Renal pelvis (tissue), 1 donor: ENCODE measurements at regions not wholly inside any gene's neighbourhood (a gene's known extent, or its start where the extent isn't known, plus 50 kb on each side); places are given as distances from the start of the nearest gene placed in this dataset.

ENCODE experiments used
- DNase-seq: peaks from one replicate; pipeline ENCODE4 v3.0.0-alpha.2; 2013

GRCh38 chr14:98701377-98701776 lies 570.6 kb downstream of the BCL11B start:
- DNase-seq: no peak

- DNase-seq: no peak
Measured at GRCh38 chr14:98704441-98704840, 567.6 kb downstream of the BCL11B start.

GRCh38 chr14:98705871-98706300 lies 566.1 kb downstream of the BCL11B start:
- no peak for DNase-seq

GRCh38 chr14:98707522-98707921 lies 564.5 kb downstream of the BCL11B start:
- DNase-seq: no peak

- DNase-seq: no peak
Measured at GRCh38 chr14:98708555-98708954, 563.4 kb downstream of the BCL11B start.

GRCh38 chr14:98711453-98711852 lies 560.5 kb downstream of the BCL11B start:
- no peak for DNase-seq

GRCh38 chr14:98714626-98715425 lies 557.2 kb downstream of the BCL11B start:
- DNase-seq: no peak

- no peak for DNase-seq
Measured at GRCh38 chr14:98716133-98716532, 555.9 kb downstream of the BCL11B start.

GRCh38 chr14:98721061-98721460 lies 550.9 kb downstream of the BCL11B start:
- DNase-seq: no peak

GRCh38 chr14:98724734-98725133 lies 547.3 kb downstream of the BCL11B start:
- no peak for DNase-seq

- no peak for DNase-seq
Measured at GRCh38 chr14:98725191-98725590, 546.8 kb downstream of the BCL11B start.

- no peak for DNase-seq
Measured at GRCh38 chr14:98725676-98726075, 546.3 kb downstream of the BCL11B start.

- DNase-seq: no peak
Measured at GRCh38 chr14:98726585-98727405, 545.2 kb downstream of the BCL11B start.

- no peak for DNase-seq
Measured at GRCh38 chr14:98728024-98728423, 544.0 kb downstream of the BCL11B start.

GRCh38 chr14:98728836-98729235 lies 543.2 kb downstream of the BCL11B start:
- no peak for DNase-seq

- DNase-seq: no peak
Measured at GRCh38 chr14:98731286-98731685, 540.7 kb downstream of the BCL11B start.

GRCh38 chr14:98731701-98732100 lies 540.3 kb downstream of the BCL11B start:
- DNase-seq: no peak

- DNase-seq: no peak
Measured at GRCh38 chr14:98733536-98733935, 538.5 kb downstream of the BCL11B start.

- DNase-seq: no peak
Measured at GRCh38 chr14:98736701-98737338, 535.2 kb downstream of the BCL11B start.

- DNase-seq: no peak
Measured at GRCh38 chr14:98741523-98741922, 530.5 kb downstream of the BCL11B start.

- no peak for DNase-seq
Measured at GRCh38 chr14:98742001-98742400, 530.0 kb downstream of the BCL11B start.

- DNase-seq: no peak
Measured at GRCh38 chr14:98743536-98743935, 528.5 kb downstream of the BCL11B start.

GRCh38 chr14:98748966-98749365 lies 523.0 kb downstream of the BCL11B start:
- DNase-seq: no peak
